Astrocyte (in vitro differentiated cells and primary cell): ENCODE measurements at regions not wholly inside any gene's neighbourhood (a gene's known extent, or its start where the extent isn't known, plus 50 kb on each side); places are given as distances from the start of the nearest gene placed in this dataset.

Source experiments
- EZH2 ChIP-seq: IDR thresholded peaks from 2 replicates; pipeline ENCODE4 v1.6.1; 2012; ENCODE audit warnings: mild to moderate bottlenecking, low read length, inconsistent platforms; ENCODE audit not compliant: insufficient read depth
- TF ChIP-seq, protein P1 (sequence below): IDR thresholded peaks from 2 replicates; pipeline ENCODE4 v1.5.1; 2011; ENCODE audit warnings: low read depth, mild to moderate bottlenecking, inconsistent platforms, low read length, moderate library complexity; ENCODE audit not compliant: insufficient read depth

- TF ChIP-seq, protein P1, sequence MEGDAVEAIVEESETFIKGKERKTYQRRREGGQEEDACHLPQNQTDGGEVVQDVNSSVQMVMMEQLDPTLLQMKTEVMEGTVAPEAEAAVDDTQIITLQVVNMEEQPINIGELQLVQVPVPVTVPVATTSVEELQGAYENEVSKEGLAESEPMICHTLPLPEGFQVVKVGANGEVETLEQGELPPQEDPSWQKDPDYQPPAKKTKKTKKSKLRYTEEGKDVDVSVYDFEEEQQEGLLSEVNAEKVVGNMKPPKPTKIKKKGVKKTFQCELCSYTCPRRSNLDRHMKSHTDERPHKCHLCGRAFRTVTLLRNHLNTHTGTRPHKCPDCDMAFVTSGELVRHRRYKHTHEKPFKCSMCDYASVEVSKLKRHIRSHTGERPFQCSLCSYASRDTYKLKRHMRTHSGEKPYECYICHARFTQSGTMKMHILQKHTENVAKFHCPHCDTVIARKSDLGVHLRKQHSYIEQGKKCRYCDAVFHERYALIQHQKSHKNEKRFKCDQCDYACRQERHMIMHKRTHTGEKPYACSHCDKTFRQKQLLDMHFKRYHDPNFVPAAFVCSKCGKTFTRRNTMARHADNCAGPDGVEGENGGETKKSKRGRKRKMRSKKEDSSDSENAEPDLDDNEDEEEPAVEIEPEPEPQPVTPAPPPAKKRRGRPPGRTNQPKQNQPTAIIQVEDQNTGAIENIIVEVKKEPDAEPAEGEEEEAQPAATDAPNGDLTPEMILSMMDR = no peak
- TF ChIP-seq EZH2 = no peak
Observed at GRCh38 chr5:135212361-135213026, 178.5 kb upstream of the PITX1 start.
